GM12872 (cell line): ENCODE measurements at regions not wholly inside any gene's neighbourhood (a gene's known extent, or its start where the extent isn't known, plus 50 kb on each side); places are given as distances from the start of the nearest gene placed in this dataset.

Experiments used
- CTCF ChIP-seq: IDR thresholded peaks from 3 replicates; pipeline ENCODE4 v1.5.1; 2011; ENCODE audit warnings: low read depth, mild to moderate bottlenecking, low read length, moderate library complexity; ENCODE audit not compliant: insufficient read depth

DNA sequence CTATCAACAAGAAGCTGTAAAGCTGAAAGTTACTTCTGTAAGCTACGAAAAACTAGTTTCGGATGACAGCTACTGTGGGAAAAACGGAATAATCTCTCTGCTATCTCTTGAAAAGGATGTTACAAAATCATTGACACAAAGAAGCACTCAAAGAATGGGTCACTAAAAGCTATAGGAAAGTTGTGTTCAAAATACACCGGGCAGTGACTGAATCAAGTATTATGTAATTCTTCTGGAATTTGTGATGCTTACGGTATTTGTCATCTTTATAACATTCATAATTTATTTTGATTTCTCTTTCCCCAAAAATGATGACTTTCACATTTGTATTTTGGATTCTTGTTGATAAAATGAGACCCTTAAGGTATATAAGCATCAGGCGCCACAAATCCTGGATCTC is 112.1 kb upstream of the KLF6 start:
- TF ChIP-seq CTCF = no peak

GRCh38 chr10:3896161-3896560 is 111.2 kb upstream of the KLF6 start:
- no peak for TF ChIP-seq CTCF

DNA sequence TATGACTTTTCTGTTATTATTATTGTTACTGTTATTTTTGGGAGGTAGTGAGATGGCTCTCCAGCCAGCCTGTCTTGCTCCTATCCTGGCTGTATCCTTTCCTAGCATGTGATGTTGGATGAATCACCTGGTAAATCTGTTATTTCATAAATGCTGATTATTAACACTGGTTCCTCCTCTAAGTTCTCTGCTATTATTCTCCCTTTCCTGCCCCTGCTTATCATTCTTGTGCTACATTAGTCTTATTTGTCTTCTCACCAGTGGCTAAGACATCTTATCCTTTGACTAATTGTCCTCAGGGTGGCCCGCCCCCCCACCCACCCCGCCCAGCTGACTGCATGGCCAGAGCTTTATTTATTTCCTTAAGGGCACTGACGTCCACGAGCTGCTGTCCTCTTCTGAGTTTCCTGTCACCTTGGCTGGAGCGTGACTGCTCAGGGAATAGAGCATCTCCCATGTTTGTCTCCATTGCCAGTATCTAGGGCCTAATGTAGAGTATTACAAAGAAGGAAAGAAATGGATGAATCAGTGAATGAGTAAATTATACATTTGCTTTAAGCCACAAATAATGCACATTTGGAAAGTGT is 110.1 kb upstream of the KLF6 start:
- no peak for TF ChIP-seq CTCF

GRCh38 chr10:3893901-3894563 is 109.0 kb upstream of the KLF6 start:
- TF ChIP-seq CTCF = no peak

DNA sequence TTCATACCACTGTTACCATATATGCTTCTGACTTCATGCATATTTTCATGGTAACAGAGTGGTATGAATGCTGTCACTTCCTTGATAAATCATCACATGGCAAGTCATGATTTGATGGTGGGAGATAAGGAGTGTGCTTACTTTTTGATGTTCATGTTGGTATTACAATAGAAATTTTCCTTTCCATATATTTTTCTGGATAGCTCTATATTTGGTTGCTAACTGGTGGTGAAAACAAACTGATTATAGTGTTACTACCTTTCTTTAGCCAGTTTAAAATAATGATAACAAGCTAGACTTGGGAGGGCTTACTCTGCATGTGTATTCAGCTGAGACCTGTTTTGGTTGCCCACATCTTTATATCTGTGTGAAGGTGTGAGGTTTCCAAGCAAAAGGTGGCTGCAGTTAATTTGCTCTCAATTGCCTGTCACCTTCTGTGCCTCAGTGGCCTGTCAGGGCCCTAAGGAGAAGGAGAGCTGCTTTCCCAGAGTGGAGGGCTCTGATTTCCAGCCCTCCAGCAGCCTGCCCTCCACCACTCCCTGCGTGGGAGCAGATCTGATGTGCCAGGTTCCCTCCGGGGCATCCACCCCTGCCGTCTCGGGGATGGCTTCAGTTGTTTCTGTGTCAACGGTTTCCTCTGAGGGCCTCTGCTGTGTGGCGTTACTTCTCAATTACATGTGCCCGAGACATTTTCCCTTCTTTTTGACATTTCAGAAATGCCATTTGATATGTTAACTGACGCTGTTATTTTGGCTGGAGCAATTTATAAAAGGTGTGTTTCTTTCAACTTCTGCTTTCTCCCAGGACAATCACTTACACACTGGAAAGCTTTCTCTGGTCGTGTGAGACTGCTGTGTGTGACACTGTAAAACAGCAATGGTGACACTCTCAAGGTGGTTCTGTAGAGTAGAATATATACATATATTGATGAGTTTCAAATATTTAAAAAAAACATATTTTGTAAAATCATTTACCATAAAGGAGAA is 107.7 kb upstream of the KLF6 start:
- no peak for TF ChIP-seq CTCF

- no peak for TF ChIP-seq CTCF
Observed at GRCh38 chr10:3891396-3891795, 106.4 kb upstream of the KLF6 start.
